Thyroid gland (tissue), 4 donors: ENCODE measurements at regions not wholly inside any gene's neighbourhood (a gene's known extent, or its start where the extent isn't known, plus 50 kb on each side); places are given as distances from the start of the nearest gene placed in this dataset.

Experiments used
- DNase-seq, 2 donors: peaks; one replicate each; pipeline ENCODE4 v3.0.0-alpha.2; 2019
- H3K27ac ChIP-seq, 3 donors: fragments of 200-600 bp; sonication (generic); 1 replicate in 2 of 3; 2 replicates in 1 of 3; pipeline ENCODE4 v1.5.1; 2016 to 2019; ENCODE audit warnings: mild to moderate bottlenecking in 1 of 3, moderate library complexity in 1 of 3
- H3K27me3 ChIP-seq: fragments of 200-600 bp; sonication (generic); one replicate; pipeline ENCODE4 v1.5.1; 2019
- H3K36me3 ChIP-seq, 2 donors: fragments of 200-600 bp; sonication (generic); one replicate each; pipeline ENCODE4 v1.5.1; 2016 to 2019
- H3K4me1 ChIP-seq, 2 donors: fragments of 200-600 bp; sonication (generic); one replicate each; pipeline ENCODE4 v1.5.1; 2017 to 2019
- H3K4me3 ChIP-seq, 3 donors: fragments of 200-600 bp; sonication (generic); replicated peaks in 1 of 3; 1 replicate in 2 of 3; 2 replicates in 1 of 3; pipeline ENCODE4 v1.5.1; 2016; ENCODE audit warnings: mild to moderate bottlenecking in 1 of 3
- H3K9me3 ChIP-seq: fragments of 200-600 bp; sonication (generic); one replicate; pipeline ENCODE4 v1.5.1; 2017
- CTCF ChIP-seq, 6 experiments: fragments of 200-600 bp in 3 of 6; fragments of 450-650 bp in 3 of 6; sonication (generic) in 3 of 6; IDR thresholded peaks; one replicate each; pipeline ENCODE4 v1.5.1; 2016 to 2019; ENCODE audit warnings: antibody characterized with exemption in 6 of 6, mild to moderate bottlenecking in 2 of 6, inconsistent platforms in 1 of 6, moderate library complexity in 1 of 6
- POLR2A ChIP-seq, 2 donors: fragments of 450-650 bp; IDR thresholded peaks; one replicate each; pipeline ENCODE4 v1.6.1; 2017; ENCODE audit warnings: antibody characterized with exemption in 2 of 2, mild to moderate bottlenecking in 2 of 2, moderate library complexity in 1 of 2
- WGBS, 2 donors: methylation state at CpG; one replicate each; pipeline ENCODE4 v1.1.5; 2017; 5-methylcytosine and 5-hydroxymethylcytosine counted together
- intact Hi-C: fragments of 100-400 bp; cut with DNase I; formaldehyde crosslinking; loops from one replicate; pipeline ENCODE4 v1.15.1; 2023

- intact Hi-C loops, result no loop called here
- H3K27ac ChIP-seq, result no peak overlapping the region
Observed at GRCh38 chr10:108784534-108784933, 1138.8 kb downstream of the XPNPEP1 start.

GRCh38 chr10:108783897-108784296 is 1139.4 kb downstream of the XPNPEP1 start:
- no peak overlapping the region for H3K27ac ChIP-seq
- no peaks in the 10 kb centered on the region for H3K27me3 ChIP-seq
- H3K36me3 ChIP-seq, result no peaks in the 10 kb centered on the region
- H3K4me1 ChIP-seq, result no peaks in the 10 kb centered on the region
- H3K9me3 ChIP-seq, result no peaks in the 10 kb centered on the region
- DNase-seq, result no peak
- no peak for TF ChIP-seq CTCF (IDR thresholded peaks at IDR 0.05)
- no peak for TF ChIP-seq POLR2A (IDR thresholded peaks at IDR 0.05)
- WGBS, 2 donors, result 56 to 67% methylated on average over 1 of the region's 1 CpG
- intact Hi-C loops, result no loop called here
- no peak overlapping the region for H3K4me3 ChIP-seq

More at GRCh38 chr10:108784534-108784933, 1138.8 kb downstream of the XPNPEP1 start:
- DNase-seq, result no peak
- H3K4me1 ChIP-seq, result no peaks in the 10 kb centered on the region
- 85 to 91% methylated on average over 5 of the region's 5 CpGs for WGBS, 2 donors
- TF ChIP-seq POLR2A (IDR thresholded peaks at IDR 0.05), result no peak
- H3K9me3 ChIP-seq, result no peaks in the 10 kb centered on the region
- H3K27me3 ChIP-seq, result no peaks in the 10 kb centered on the region
- no peak overlapping the region for H3K4me3 ChIP-seq
- no peaks in the 10 kb centered on the region for H3K36me3 ChIP-seq

- intact Hi-C loops, result no loop called here
- Histone ChIP-seq H3K27ac (no peak overlapping the region), H3K4me1 (no peaks in the 10 kb centered on the region), H3K36me3 (no peaks in the 10 kb centered on the region), H3K9me3 (no peaks in the 10 kb centered on the region), H3K4me3 (no peak overlapping the region), H3K27me3 (no peaks in the 10 kb centered on the region)
- no peak for TF ChIP-seq POLR2A (IDR thresholded peaks at IDR 0.05)
- TF ChIP-seq CTCF (IDR thresholded peaks at IDR 0.05), result no peak
- WGBS, 2 donors, result 71 to 83% methylated on average over 3 of the region's 3 CpGs
- DNase-seq, result no peak
Observed at GRCh38 chr10:108782411-108782810, 1140.9 kb downstream of the XPNPEP1 start.

GRCh38 chr10:108779501-108779900 is 1143.8 kb downstream of the XPNPEP1 start:
- intact Hi-C loops, result no loop called here

GRCh38 chr10:108775911-108776475 is 1147.3 kb downstream of the XPNPEP1 start:
- 79 to 87% methylated on average over 3 of the region's 3 CpGs for WGBS, 2 donors
- TF ChIP-seq POLR2A (IDR thresholded peaks at IDR 0.05) (no peak), CTCF (IDR thresholded peaks at IDR 0.05) (no peak)
- DNase-seq, result no peak
- no peak overlapping the region for H3K4me3 ChIP-seq
- H3K36me3 ChIP-seq, result no peaks in the 10 kb centered on the region
- no peaks in the 10 kb centered on the region for H3K9me3 ChIP-seq
- intact Hi-C loops, result no loop called here
- no peaks in the 10 kb centered on the region for H3K4me1 ChIP-seq
- H3K27ac ChIP-seq, result no peak overlapping the region
- no peaks in the 10 kb centered on the region for H3K27me3 ChIP-seq

More at GRCh38 chr10:108779501-108779900, 1143.8 kb downstream of the XPNPEP1 start:
- H3K4me1 ChIP-seq, result no peaks in the 10 kb centered on the region
- no peak overlapping the region for H3K4me3 ChIP-seq
- TF ChIP-seq POLR2A (IDR thresholded peaks at IDR 0.05), result no peak
- no peak for TF ChIP-seq CTCF (IDR thresholded peaks at IDR 0.05)
- H3K27ac ChIP-seq, result no peak overlapping the region
- no peak for DNase-seq
- no peaks in the 10 kb centered on the region for H3K36me3 ChIP-seq
- no peaks in the 10 kb centered on the region for H3K9me3 ChIP-seq
- H3K27me3 ChIP-seq, result no peaks in the 10 kb centered on the region

GRCh38 chr10:108771106-108771505 is 1152.2 kb downstream of the XPNPEP1 start:
- no peaks in the 10 kb centered on the region for H3K9me3 ChIP-seq
- no peak overlapping the region for H3K4me3 ChIP-seq
- DNase-seq, result no peak
- no peaks in the 10 kb centered on the region for H3K4me1 ChIP-seq
- no peak for TF ChIP-seq CTCF (IDR thresholded peaks at IDR 0.05)
- no peak for TF ChIP-seq POLR2A (IDR thresholded peaks at IDR 0.05)
- no peaks in the 10 kb centered on the region for H3K27me3 ChIP-seq
- intact Hi-C loops, result no loop called here
- no peaks in the 10 kb centered on the region for H3K36me3 ChIP-seq
- H3K27ac ChIP-seq, result no peak overlapping the region
